A549 (cell line): ENCODE measurements at regions not wholly inside any gene's neighbourhood (a gene's known extent, or its start where the extent isn't known, plus 50 kb on each side); places are given as distances from the start of the nearest gene placed in this dataset.

Experiments used
- CTCF ChIP-seq: fragments of >200 bp; sonication (Bioruptor Twin); formaldehyde crosslinking; IDR thresholded peaks from 3 replicates; pipeline ENCODE4 v1.5.1; 2016
- RFX5 ChIP-seq: fragments of 450-650 bp; IDR thresholded peaks from 2 replicates; pipeline ENCODE4 v1.7.1; 2014; ENCODE audit warnings: antibody characterized with exemption, mild to moderate bottlenecking, moderate library complexity
- ZC3H11A ChIP-seq: fragments of 450-650 bp; IDR thresholded peaks from 2 replicates; pipeline ENCODE4 v1.6.1; 2014; ENCODE audit warnings: antibody characterized with exemption, mild to moderate bottlenecking

GRCh38 chr11:130606178-130606577 lies 157.7 kb downstream of the ADAMTS15 start:
- TF ChIP-seq ZC3H11A = no peak
- no peak for TF ChIP-seq RFX5
- no peak for TF ChIP-seq CTCF
